Lower leg skin (tissue), 3 donors: ENCODE measurements at regions not wholly inside any gene's neighbourhood (a gene's known extent, or its start where the extent isn't known, plus 50 kb on each side); places are given as distances from the start of the nearest gene placed in this dataset.

Experiments
- CTCF ChIP-seq, 3 donors: fragments of 450-650 bp; IDR thresholded peaks; one replicate each; pipeline ENCODE4 v1.5.1; 2016; ENCODE audit warnings: antibody characterized with exemption in 3 of 3, mild to moderate bottlenecking in 3 of 3, moderate library complexity in 2 of 3
- POLR2A ChIP-seq, 2 donors: fragments of 450-650 bp; IDR thresholded peaks; one replicate each; pipeline ENCODE4 v1.6.1; 2016 to 2017; ENCODE audit warnings: antibody characterized with exemption in 2 of 2, mild to moderate bottlenecking in 1 of 2, moderate library complexity in 1 of 2

DNA sequence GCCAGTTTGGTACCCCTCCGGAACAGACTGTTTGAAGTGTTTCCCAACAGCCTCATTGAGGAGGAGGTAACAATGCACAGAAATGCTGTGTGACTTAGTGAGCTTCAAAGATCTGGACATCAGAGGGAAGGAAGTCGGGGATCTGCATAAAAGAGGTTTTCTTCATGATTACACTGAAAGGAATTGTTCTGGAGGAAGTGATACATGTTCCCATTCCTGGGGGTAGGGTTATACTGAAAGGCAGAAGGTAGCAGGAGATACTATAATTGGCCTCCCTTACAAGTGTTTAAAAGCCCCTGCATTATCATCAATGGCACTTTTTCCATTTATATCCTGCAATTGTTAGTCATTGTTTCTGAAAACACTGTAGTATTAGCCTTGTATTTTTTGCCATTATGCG lies 94.0 kb upstream of the DKK2 start:
- no peak for TF ChIP-seq CTCF (IDR thresholded peaks at IDR 0.05)
- no peak for TF ChIP-seq POLR2A (IDR thresholded peaks at IDR 0.05)
